Breast epithelium (tissue), 3 donors: ENCODE measurements at regions not wholly inside any gene's neighbourhood (a gene's known extent, or its start where the extent isn't known, plus 50 kb on each side); places are given as distances from the start of the nearest gene placed in this dataset.

Experiments used
- CTCF ChIP-seq, 3 donors: fragments of 450-650 bp; IDR thresholded peaks; one replicate each; pipeline ENCODE4 v1.5.1; 2016 to 2017; ENCODE audit warnings: antibody characterized with exemption in 3 of 3, mild to moderate bottlenecking in 3 of 3, moderate library complexity in 3 of 3
- POLR2AphosphoS5 ChIP-seq, 3 donors: sonication (generic); formaldehyde crosslinking; IDR thresholded peaks; one replicate each; pipeline ENCODE4 v1.6.1; 2017; ENCODE audit warnings: antibody characterized with exemption in 3 of 3

- TF ChIP-seq CTCF (IDR thresholded peaks at IDR 0.05) (no peak), POLR2AphosphoS5 (IDR thresholded peaks at IDR 0.05) (no peak)
Observed at GRCh38 chr21:18138507-18138906, 106.1 kb upstream of the CHODL start.
